ENCODE measurements at regions not wholly inside any gene's neighbourhood (a gene's known extent, or its start where the extent isn't known, plus 50 kb on each side); places are given as distances from the start of the nearest gene placed in this dataset.

GRCh38 chr10:121294630-121295029 is 303.6 kb downstream of the FGFR2 start:
- no peak for TF ChIP-seq CTCF (IDR thresholded peaks at IDR 0.05 in 4 of 5, conservative IDR thresholded peaks at IDR 0.05 in 1 of 5)
- TF ChIP-seq POLR2A (IDR thresholded peaks at IDR 0.05) = no peak
- ATAC-seq (no peak), DNase-seq (no peak)
- Histone ChIP-seq H3K27me3 (peaks cover 0 to 3% (median 0%) of the 10 kb centered on the region in 3 donors), H3K9me3 (no peaks in the 10 kb centered on the region), H3K36me3 (no peaks in the 10 kb centered on the region), H3K4me1 (no peaks in the 10 kb centered on the region), H3K27ac (no peak overlapping the region), H3K4me3 (no peak overlapping the region)
- intact Hi-C loops (cut with DNase I; ENCODE audit: low total_unique reads) (no loop called here), in situ Hi-C loops (cut with MboI; ENCODE audit: low sequenced_read_pairs in 4 of 4) (no loop called here)

GRCh38 chr10:121296378-121296777 is 301.9 kb downstream of the FGFR2 start:
- H3K27ac ChIP-seq = no peak overlapping the region

GRCh38 chr10:121296881-121297585 is 301.2 kb downstream of the FGFR2 start:
- Histone ChIP-seq H3K4me1 (no peaks in the 10 kb centered on the region), H3K4me3 (no peak overlapping the region), H3K27ac (no peak overlapping the region), H3K9me3 (no peaks in the 10 kb centered on the region), H3K36me3 (no peaks in the 10 kb centered on the region), H3K27me3 (peaks cover 0 to 3% (median 0%) of the 10 kb centered on the region in 3 donors)
- intact Hi-C loops (cut with DNase I; ENCODE audit: low total_unique reads) (no loop called here), in situ Hi-C loops (cut with MboI; ENCODE audit: low sequenced_read_pairs in 4 of 4) (no loop called here)
- TF ChIP-seq CTCF (IDR thresholded peaks at IDR 0.05 in 4 of 5, conservative IDR thresholded peaks at IDR 0.05 in 1 of 5) (no peak), POLR2A (IDR thresholded peaks at IDR 0.05) (no peak)
- no peak for DNase-seq
- ATAC-seq = no peak

More at GRCh38 chr10:121296378-121296777, 301.9 kb downstream of the FGFR2 start:
- H3K4me1 ChIP-seq = no peaks in the 10 kb centered on the region
- no peaks in the 10 kb centered on the region for H3K36me3 ChIP-seq
- no peak overlapping the region for H3K4me3 ChIP-seq
- TF ChIP-seq CTCF (IDR thresholded peaks at IDR 0.05 in 4 of 5, conservative IDR thresholded peaks at IDR 0.05 in 1 of 5) (no peak), POLR2A (IDR thresholded peaks at IDR 0.05) (no peak)
- peaks cover 0 to 3% (median 0%) of the 10 kb centered on the region in 3 donors for H3K27me3 ChIP-seq
- ATAC-seq (no peak), DNase-seq (no peak)
- in situ Hi-C loops (cut with MboI; ENCODE audit: low sequenced_read_pairs in 4 of 4) (no loop called here), intact Hi-C loops (cut with DNase I; ENCODE audit: low total_unique reads) (no loop called here)
- H3K9me3 ChIP-seq = no peaks in the 10 kb centered on the region

- no peaks in the 10 kb centered on the region for H3K27me3 ChIP-seq
- H3K4me1 ChIP-seq = no peaks in the 10 kb centered on the region
- DNase-seq (no peak), ATAC-seq (no peak)
- no peaks in the 10 kb centered on the region for H3K36me3 ChIP-seq
- TF ChIP-seq CTCF (IDR thresholded peaks at IDR 0.05 in 4 of 5, conservative IDR thresholded peaks at IDR 0.05 in 1 of 5) = no peak
- no peak for TF ChIP-seq POLR2A (IDR thresholded peaks at IDR 0.05)
- intact Hi-C loops (cut with DNase I; ENCODE audit: low total_unique reads) (no loop called here), in situ Hi-C loops (cut with MboI; ENCODE audit: low sequenced_read_pairs in 4 of 4) (no loop called here)
- H3K9me3 ChIP-seq = no peaks in the 10 kb centered on the region
- H3K4me3 ChIP-seq = no peak overlapping the region
- H3K27ac ChIP-seq = no peak overlapping the region
Observed at GRCh38 chr10:121300723-121301122, 297.5 kb downstream of the FGFR2 start.

Data from gastrocnemius medialis (tissue), 4 donors.